ENCODE measurements at regions not wholly inside any gene's neighbourhood (a gene's known extent, or its start where the extent isn't known, plus 50 kb on each side); places are given as distances from the start of the nearest gene placed in this dataset.

GRCh38 chr2:198283146-198283545, 478.8 kb downstream of the PLCL1 start:
- TF ChIP-seq POLR2A (IDR thresholded peaks at IDR 0.05) (no peak), CTCF (IDR thresholded peaks at IDR 0.05) (no peak)
- 69 to 76% methylated on average over 2 of the region's 2 CpGs for WGBS, 2 donors
- Histone ChIP-seq H3K9me3 (no peaks in the 10 kb centered on the region), H3K4me1 (no peaks in the 10 kb centered on the region), H3K27me3 (no peaks in the 10 kb centered on the region), H3K27ac (no peak overlapping the region), H3K36me3 (no peaks in the 10 kb centered on the region), H3K4me3 (replicated peaks in 1 of 3) (no peak overlapping the region)
- intact Hi-C loops (cut with DNase I) = no loop called here
- DNase-seq = no peak

DNA sequence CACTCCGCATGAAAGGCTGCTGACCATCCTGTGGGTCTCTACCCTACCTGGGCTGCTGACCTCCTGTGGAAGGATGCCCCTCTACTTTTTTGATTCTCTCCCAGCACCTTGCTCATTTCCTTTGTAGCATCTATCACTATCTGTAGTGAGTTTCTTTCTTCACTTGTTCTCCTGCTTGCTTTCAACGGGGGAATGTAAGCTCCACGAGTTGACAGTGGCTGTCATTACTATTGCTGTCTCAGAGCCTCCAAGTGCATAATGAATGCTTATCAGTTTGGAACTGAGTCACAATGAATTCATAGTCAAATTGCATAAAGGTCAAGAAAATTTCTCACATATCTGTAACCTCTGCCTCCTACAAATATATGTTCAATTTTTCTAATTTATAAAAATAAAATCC, 477.7 kb downstream of the PLCL1 start:
- Histone ChIP-seq H3K4me3 (replicated peaks in 1 of 3) (no peak overlapping the region), H3K36me3 (no peaks in the 10 kb centered on the region), H3K27ac (no peak overlapping the region), H3K4me1 (no peaks in the 10 kb centered on the region), H3K9me3 (no peaks in the 10 kb centered on the region), H3K27me3 (no peaks in the 10 kb centered on the region)
- 62 to 79% methylated on average over 3 of the region's 3 CpGs for WGBS, 2 donors
- no peak for DNase-seq
- TF ChIP-seq CTCF (IDR thresholded peaks at IDR 0.05) (no peak), POLR2A (IDR thresholded peaks at IDR 0.05) (no peak)
- intact Hi-C loops (cut with DNase I) = no loop called here

DNA sequence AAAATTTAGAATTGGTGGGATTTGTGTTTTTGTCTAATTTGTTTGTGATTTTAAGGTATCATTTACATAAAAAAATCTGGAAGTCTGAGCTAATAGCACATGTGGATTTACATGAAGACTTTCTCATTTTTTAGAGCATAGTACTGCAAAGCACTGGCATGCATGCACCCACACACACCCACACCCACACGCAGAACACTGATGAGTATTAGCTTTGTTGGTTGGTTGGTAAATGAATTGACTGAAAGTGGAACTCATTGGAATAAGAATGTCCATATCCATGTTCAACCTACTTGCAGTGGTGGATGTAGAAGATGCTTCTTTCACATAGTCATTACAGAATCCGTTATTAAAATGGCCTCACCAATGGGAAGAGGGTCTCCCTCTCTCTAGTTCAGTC, 475.8 kb downstream of the PLCL1 start:
- H3K27ac ChIP-seq = no peak overlapping the region
- H3K4me3 ChIP-seq (replicated peaks in 1 of 3) = no peak overlapping the region
- intact Hi-C loops (cut with DNase I) = no loop called here
- 90 to 91% methylated on average over 2 of the region's 2 CpGs for WGBS, 2 donors
- TF ChIP-seq CTCF (IDR thresholded peaks at IDR 0.05) (no peak), POLR2A (IDR thresholded peaks at IDR 0.05) (no peak)
- no peaks in the 10 kb centered on the region for H3K27me3 ChIP-seq
- H3K4me1 ChIP-seq = no peaks in the 10 kb centered on the region
- no peak for DNase-seq
- no peaks in the 10 kb centered on the region for H3K36me3 ChIP-seq
- H3K9me3 ChIP-seq = no peaks in the 10 kb centered on the region

- no peaks in the 10 kb centered on the region for H3K4me1 ChIP-seq
- WGBS, 2 donors = 61 to 78% methylated on average over 5 of the region's 5 CpGs
- H3K36me3 ChIP-seq = no peaks in the 10 kb centered on the region
- H3K27ac ChIP-seq = no peak overlapping the region
- H3K9me3 ChIP-seq = no peaks in the 10 kb centered on the region
- H3K27me3 ChIP-seq = no peaks in the 10 kb centered on the region
- DNase-seq = no peak
- H3K4me3 ChIP-seq (replicated peaks in 1 of 3) = no peak overlapping the region
- no peak for TF ChIP-seq POLR2A (IDR thresholded peaks at IDR 0.05)
- TF ChIP-seq CTCF (IDR thresholded peaks at IDR 0.05) = no peak
- intact Hi-C loops (cut with DNase I) = no loop called here
Observed at GRCh38 chr2:198279026-198279425, 474.6 kb downstream of the PLCL1 start.

- Histone ChIP-seq H3K9me3 (no peaks in the 10 kb centered on the region), H3K36me3 (no peaks in the 10 kb centered on the region)
Observed at GRCh38 chr2:198277181-198277580, 472.8 kb downstream of the PLCL1 start.

More at GRCh38 chr2:198277181-198277580, 472.8 kb downstream of the PLCL1 start:
- no peak for DNase-seq
- intact Hi-C loops (cut with DNase I) = no loop called here
- Histone ChIP-seq H3K4me3 (replicated peaks in 1 of 3) (no peak overlapping the region), H3K27me3 (no peaks in the 10 kb centered on the region), H3K27ac (no peak overlapping the region), H3K4me1 (no peaks in the 10 kb centered on the region)
- 77 to 82% methylated on average over 2 of the region's 2 CpGs for WGBS, 2 donors
- TF ChIP-seq POLR2A (IDR thresholded peaks at IDR 0.05) (no peak), CTCF (IDR thresholded peaks at IDR 0.05) (no peak)

Data from thyroid gland (tissue), 4 donors.